GM21423 (cell line): ENCODE measurements at regions not wholly inside any gene's neighbourhood (a gene's known extent, or its start where the extent isn't known, plus 50 kb on each side); places are given as distances from the start of the nearest gene placed in this dataset.

Experiments used
- ATAC-seq: cut with Tn5 transposase; IDR thresholded peaks from one replicate; pipeline ENCODE4 v1.9.1; 2021; ENCODE audit warnings: mild to moderate bottlenecking, moderate library complexity; ENCODE audit not compliant: unreplicated experiment

DNA sequence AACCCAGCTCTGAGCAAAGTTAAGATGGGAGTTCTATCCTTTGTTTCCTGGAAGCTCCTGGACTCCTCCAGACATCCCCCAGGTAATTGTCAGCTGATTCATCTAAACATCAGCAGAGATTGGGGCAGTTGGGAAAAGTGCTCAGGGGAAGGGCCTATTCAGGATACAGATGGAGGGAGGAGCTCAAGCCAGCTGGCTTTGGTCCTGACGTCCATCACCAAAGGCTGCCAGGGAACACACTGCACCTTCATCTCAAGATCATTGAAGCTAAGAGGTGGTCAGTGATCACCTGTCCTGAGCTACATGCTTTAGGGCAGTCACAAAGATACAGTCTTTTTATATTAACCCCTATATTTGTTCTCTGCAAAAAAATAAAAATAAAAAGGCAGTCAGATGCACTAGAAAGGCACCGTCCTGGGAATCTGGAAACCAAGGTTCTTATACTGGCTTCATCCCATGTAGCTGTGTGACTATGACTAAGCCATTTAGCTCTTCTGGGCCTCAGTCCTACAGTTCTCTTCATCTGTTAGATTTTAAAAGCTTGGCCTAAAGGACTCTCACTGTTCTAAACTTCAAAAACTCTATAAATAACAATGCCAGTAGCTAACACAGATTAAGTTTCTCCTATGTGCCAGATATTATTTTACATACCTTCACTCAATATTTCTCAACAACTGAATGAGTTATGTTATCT lies 446.5 kb downstream of the BCL11A start:
- no peak for ATAC-seq

DNA sequence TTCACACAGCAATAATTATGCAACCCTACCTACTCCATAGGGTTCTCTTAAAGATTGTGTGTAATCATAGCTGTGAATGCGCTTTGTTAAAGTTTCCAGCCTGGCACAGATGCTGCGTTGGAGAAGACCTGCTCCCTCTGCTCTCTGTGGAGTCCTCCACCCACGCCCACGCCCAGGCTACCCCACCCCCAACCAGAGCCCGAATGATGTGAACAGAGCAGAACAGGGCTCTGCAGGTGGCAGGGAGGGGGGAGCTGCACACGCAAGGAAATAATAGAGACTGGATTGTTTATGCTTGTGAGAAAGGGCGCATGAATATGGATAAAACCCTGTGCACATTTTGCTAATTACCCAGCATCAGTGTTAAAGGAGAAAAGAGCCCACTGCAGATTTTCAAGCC lies 447.5 kb downstream of the BCL11A start:
- no peak for ATAC-seq

DNA sequence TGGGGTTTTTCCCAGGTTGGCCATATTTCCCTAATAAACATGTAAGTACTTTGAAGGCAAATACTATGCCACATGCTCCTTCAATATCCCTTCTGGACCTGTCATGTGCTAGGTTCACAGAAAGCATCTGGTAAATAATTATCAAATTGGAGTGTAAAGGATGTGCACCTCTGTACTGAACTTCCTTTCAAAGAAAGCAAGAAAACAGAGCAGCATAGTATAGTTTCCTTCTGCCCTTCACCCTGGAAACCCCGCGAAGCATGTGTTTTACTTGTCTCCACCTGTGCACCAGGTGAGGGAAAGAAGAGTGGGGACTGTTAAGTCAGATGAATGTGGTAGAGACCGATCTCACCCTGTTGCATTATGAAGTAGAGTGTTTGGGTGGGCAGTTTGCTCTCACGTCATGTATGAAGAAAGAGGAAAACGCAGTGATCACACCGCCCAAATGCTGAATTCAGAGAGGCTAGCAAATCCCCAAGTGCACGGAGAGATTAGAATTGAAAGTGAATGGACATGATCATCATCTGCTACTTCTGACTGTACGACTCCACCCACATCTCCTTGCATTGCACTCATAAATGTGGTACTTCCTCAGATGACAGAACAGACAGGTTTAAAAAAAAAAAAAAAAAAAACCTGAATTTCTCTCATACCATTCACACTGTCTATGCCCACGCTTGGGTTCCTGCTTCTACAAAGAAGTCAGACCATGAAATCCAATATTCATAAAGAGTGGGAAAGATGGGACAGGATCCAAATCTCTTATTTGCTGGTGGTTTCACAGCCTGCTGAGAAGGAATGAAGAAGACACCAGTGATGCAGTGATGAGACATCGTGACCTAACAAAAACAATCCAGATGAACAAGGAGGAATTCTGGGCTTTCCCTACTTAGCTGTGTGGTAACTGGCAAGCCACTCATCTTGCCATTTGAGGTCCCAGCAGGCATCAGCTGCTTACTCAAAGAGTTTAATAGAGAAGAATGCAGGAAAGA lies 448.6 kb downstream of the BCL11A start:
- ATAC-seq = peak; percentile 77

DNA sequence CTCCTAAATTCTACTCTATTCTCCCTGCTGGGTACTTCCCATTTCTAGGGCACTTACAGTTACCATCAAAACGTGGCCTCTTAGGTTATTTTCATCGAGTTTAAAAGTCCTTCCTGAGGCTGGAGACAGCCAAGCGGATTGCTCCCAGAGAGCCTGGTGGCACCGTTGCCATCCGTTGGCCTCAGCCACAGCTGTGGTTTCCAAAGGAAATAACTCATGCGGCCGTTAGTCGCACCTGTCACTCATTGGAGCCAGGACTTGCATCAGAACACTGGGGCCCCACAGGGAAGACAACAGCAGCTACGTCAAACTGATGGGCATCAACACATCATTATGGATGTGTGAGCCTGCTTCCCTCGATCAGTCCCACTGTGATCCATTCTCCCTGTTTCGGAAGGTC lies 453.4 kb downstream of the BCL11A start:
- ATAC-seq = no peak

DNA sequence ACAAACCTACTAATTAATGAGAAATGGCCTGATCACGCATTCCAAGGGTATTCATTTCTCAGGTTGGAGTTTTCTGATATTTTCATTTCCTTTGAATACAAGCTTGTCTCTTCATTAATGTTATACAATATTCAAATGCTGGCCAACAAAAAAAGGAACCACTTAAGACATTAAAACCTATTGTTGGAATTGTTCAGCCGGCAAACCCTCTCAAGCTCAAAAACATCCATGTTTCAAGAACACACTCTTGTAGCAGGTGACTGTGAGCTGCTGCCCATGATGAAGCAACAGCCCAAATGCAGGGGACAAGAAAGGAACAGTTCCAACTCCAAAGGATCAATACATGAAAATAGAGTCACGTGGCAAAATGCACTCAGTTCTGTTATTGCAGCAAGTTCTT lies 454.5 kb downstream of the BCL11A start:
- ATAC-seq = no peak

DNA sequence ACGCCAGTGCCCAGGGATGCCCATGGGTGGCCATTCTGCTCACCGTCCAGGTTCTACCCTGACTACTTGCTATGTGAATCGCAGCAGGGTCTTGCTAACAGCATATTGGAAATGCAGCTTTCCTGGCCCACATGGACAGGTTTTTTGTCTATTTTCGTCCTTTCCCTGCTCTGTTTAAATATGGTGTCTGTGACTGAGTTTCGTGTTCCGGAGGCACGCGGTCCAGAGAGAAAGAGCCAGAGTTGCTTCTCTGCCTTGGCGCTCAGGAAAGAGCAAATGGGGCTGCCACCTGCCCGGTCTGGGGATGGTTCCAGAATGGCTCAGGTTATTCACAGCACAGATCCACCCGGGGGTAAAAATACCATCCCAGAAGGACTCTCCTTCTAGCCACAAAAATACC lies 456.2 kb downstream of the BCL11A start:
- no peak for ATAC-seq

DNA sequence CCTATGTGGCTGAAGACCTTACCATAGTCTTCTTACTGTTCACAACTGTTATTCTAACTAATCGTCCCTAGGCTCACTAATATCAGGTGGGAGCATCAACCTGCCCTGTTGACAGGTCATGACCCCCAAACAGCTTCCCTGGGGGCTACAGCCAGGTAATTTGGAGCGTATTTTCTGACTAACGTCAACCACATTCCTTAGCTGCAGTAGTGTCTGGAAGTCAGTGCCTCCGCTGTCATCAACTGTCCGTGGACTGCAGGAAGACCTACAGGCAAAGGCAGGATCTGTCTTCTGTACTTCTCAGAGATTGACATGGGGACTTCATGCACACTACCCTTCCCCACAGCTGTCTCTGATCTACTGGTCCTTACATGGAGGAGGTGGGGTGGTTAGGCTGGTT lies 456.9 kb downstream of the BCL11A start:
- ATAC-seq = no peak

DNA sequence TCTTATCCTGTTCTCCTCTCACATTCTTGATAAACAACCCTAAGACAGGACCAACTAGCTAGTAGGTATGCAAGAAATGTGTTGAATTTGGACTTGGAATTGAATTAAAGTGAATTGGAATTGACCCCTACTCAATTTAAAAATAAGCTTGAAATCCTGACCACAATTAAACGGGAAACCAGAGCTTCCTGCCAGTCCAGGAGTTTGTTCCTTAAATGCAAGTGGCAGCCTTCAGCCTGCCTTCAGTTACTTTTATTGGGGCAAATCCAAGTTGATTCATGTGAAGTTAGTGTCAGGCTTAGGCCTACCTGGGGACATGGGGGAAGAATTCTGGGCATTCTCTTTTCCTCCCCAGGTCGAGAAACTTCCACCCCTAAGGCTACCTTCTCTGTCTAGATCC lies 457.6 kb downstream of the BCL11A start:
- ATAC-seq = no peak

DNA sequence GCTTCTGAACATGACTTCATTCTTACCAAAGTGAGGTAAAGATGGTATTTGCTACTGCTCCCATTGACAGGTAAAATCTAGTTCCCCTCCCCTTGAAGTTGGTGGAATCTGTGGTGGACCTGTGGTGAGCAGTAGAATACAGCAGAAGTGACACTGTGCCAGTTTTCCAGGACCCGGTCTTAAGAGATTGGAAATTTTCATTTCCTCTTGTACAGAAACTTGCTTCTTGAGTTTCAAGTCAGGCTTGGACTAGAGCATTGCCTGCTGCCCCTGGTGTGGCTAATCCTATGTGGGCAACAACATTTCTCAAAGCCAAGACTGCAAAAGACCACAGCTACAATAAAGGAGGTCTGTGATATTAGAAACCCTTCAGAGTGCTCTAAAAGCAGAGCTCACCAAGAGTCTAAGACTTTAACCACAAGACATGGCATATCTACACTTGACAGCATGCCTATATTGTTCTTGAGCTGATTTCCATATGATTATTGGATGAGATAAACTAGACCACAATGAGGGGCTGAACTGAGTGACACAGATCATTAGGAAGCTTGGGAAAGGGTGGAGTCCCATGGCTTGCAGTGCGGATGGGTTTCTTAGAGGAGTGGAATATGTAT lies 458.1 kb downstream of the BCL11A start:
- ATAC-seq = no peak

DNA sequence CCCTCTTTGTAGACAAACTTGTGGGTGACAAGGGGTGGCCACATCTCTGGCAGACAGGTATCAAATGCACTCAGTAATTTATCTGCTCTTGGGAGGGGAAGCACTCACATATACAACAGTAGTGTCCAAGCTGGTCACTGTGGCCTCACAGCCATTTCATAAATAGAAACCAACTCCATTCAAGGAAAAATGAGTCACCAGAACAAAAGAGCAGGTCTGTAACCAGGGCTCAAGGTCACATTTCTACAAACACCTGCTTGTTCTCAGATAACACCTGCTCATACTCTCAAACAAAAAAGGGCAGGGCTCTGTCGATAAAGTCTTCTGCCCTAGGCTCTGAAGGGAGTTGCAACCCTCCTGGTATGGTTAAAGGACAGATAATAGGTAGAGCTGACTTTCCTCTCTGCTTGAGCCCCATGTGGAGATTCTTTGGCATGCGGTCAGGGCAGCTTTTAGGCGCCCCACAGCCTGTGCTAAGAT lies 459.0 kb downstream of the BCL11A start:
- ATAC-seq = no peak

DNA sequence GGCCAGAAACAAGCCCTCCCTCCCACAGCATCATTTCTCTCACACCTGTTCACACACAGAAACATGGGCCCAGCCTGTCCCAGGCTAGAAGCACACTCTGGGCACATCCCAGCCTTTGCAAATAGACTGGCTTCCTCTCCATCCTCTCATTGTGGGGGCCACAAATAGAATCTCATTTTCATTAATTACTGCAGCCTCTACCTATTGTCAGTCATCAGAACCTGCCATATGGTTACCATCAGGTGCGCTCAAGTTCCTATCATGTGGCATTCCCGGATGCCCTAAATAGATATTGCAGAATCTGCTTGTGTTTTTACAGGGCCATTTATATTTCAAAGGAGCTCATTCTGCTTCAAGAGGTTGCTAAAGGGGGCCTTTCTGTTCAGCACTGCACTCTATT lies 460.7 kb downstream of the BCL11A start:
- no peak for ATAC-seq

DNA sequence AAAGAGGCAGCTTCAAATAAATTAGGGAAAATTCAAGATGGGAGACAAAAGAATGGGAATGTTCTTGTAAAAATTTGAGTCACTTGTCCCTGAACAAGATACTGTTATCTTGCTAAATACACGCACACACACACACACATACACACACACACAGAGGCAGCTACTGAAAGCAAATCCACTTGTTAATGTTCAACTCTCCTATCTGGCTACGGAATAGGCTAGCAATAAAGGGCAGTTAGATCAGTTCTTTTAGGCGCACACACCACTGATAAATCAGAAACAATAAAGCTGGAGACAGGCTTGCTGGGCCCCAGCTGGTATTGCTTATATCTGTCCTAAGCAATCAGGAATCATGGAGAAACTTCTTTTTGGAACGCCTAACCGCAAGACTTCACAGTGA lies 461.6 kb downstream of the BCL11A start:
- no peak for ATAC-seq

DNA sequence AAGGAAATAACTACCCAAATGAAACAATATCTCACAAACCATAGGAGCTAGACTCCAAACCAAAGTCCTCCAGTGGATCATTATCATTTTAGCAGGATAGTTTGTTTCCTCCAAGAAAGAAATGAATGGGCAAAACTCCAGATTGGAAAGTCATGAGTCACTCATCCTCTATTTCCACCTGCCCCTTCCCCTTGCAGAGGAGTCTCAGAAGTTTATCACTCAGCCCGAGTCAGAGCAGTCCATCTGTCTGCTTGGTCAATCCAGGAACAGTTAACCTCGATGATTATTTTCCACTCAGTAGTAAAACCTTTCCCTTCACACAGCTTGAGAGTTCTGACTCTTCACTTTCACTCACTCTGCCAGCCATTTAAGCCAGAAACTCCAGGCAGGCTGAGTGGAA lies 462.2 kb downstream of the BCL11A start:
- ATAC-seq = no peak

DNA sequence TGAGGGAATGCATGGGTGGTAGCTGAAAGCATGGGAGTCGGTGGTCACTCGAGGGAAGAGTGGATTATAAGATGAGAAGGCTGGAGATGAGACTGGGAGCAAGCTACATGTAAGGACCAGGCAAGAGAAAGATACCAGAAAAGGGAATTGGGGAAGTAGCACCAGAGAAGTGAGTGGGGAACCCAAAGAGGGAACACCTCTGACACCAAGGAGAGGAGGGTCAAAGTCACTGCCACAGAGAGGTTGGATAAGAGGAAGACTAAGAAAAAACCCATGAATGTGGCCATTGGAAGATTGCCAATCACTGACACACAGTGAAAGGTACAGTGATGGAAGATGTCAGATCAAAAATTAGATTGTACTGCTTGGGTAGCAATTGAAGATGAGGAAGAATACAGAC lies 473.9 kb downstream of the BCL11A start:
- no peak for ATAC-seq

DNA sequence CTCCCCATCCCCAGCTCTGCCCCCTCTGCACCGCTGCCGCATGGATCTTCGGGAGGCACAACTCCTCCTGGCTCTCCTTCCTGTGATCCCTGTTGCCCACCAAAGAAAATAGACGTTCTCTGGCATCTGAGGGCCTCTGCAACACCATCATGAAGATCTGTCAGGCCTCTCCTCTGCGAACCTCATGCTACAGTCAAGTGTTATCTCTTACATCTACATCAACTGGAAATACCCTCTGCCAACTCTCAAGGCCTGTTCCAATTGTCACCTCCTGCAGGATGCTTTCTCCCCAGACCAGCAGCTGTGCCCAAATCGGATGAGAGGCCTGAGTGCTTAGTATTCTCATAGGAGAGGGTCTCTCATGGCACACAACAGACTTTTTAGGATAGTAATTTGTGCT lies 478.4 kb downstream of the BCL11A start:
- ATAC-seq = no peak

DNA sequence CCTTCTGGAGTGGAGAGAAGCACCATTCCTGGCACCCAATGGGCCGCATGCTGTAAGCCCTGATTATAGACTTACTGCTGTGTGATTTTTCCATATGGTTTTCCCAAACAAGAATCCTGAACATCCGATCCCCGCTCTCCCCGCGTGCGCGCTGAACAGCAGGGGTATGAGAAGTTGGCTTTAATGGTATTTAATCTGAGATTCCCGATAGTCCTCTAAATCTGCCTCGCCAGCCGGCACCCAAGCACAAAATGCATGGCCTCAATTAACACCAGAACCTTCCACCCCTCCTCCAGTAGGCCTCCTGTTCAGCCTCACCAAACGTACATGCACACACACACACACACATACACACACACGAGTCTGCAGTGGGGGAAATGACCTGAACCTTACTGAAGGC lies 480.3 kb downstream of the BCL11A start:
- no peak for ATAC-seq

DNA sequence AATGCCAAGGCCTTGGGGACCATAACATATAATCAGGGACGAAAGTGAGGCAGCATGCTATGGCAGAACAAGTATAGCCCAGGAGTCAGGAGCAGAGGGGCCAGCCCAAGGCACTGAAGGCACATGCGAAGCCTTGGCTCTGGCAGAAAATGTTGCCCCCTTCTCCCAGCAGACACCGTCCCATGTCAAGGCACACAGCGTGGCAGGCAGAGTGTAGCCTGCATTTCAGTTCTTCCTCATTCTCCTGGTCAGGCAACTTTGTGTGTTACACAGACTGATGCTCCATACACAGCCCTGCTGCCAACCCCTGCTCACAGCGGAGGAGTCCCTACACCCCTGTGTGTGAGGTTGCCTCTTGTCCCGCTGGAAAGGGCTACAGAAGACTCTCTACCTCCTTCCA lies 480.8 kb downstream of the BCL11A start:
- ATAC-seq = no peak

DNA sequence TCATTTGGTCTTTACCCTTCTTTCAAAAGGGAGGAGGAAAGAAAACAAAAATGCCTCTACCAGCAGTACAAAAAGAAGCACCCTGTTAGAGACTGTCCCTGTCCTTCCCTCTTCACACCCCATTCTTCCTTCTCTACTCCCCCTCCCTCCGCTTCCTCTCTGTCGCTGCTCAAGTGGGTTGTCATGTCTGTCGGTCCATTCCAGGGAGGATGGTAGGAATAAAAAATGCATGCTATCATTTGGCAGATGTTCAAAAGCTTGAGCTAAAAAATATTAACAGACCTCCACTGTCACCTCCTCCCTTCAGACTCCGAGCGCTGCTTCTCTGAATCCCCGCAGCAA lies 482.0 kb downstream of the BCL11A start:
- no peak for ATAC-seq

DNA sequence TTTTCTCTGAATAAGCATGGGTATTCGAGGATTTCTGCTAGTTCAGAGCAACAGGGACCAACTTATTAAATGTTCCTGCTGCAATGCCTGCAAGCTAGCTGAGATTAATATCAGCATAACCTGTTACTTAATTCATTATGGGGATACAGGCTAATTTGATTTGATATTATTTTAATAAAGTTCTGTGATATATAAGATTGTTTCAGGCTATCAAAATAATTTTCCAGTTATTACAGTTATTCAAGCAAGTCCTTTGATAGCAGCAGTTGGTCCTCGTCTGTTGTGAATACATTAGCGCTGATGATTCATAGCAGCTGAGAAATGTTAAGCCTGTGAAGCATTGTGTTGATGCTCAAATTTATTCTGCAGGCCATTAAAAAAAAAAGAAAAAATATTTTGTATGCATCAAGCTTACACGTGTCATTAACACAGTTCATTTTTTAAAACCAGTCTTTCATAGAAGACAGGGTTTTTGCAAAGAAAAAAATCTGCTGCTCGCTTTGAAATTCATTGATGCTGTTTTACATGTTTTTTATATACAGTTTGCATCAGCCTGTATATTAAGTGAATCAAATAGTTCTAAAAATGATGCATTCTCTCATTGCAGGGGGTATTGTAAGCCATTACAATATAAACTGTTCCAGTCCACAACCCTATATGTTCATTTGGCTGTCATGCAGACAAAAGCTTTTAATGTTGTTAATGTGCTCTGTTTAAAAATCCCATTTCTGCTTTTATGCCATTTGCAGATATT lies 482.5 kb downstream of the BCL11A start:
- ATAC-seq = no peak

DNA sequence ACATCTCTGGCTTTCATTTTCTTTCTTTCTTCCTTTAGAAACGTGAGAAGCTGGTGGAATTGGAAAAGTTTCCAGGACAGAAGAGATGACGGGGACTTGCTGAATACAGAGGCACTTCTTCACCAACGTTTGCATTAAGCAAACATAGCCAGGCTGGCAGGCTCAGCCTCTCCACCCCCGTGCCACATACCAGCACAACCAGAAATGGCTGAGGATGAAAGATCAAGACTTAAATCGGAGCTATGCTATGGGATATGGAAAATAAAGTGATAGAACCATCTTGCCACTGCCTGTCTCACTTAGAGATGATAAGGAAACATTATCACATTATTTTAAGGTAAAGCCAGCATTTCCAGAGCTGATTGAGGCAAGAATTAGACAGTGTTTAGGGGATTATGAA lies 483.3 kb downstream of the BCL11A start:
- no peak for ATAC-seq

DNA sequence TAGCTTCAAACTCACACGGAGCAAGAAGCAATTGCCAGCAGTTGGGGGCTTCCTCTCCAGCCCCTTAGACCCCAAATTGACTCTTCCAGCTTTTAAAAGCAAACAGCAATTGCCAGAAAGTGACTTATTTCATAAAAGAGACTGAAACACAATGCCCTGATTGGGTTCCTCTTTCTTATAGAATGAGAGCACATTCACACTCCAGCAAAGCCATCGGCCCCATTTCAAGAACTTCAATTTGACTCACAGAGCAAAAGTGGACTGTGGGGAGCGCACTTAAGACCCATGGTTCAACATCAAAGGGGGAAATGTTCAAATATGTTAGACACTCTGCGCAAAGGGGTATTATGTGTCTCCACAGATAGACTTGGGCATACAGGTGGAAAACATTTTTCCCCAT lies 484.7 kb downstream of the BCL11A start:
- no peak for ATAC-seq
